DND-41 (cell line): ENCODE measurements at regions not wholly inside any gene's neighbourhood (a gene's known extent, or its start where the extent isn't known, plus 50 kb on each side); places are given as distances from the start of the nearest gene placed in this dataset.

Experiments
- ATAC-seq: fragments of 200-7000 bp; cut with Tn5 transposase; 3 replicates; pipeline ENCODE4 v1.9.1; 2021; ENCODE audit warnings: low read depth; ENCODE audit not compliant: insufficient read depth
- DNase-seq: peaks from one replicate; pipeline ENCODE4 v3.0.0-alpha.2; 2020
- H2AFZ ChIP-seq: 2 replicates; pipeline ENCODE4 v1.6.0; 2012; ENCODE audit warnings: low read depth, low read length
- H3K27ac ChIP-seq: 2 replicates; pipeline ENCODE4 v1.5.1; 2012; ENCODE audit warnings: low read length, inconsistent platforms
- H3K27me3 ChIP-seq: fragments of 200-600 bp; sonication (generic); 2 replicates; pipeline ENCODE4 v1.6.0; 2012; ENCODE audit warnings: low read length, mild to moderate bottlenecking, inconsistent platforms; ENCODE audit not compliant: insufficient read depth, poor library complexity
- H3K36me3 ChIP-seq: 2 replicates; pipeline ENCODE4 v1.5.1; 2012; ENCODE audit warnings: low read length, inconsistent platforms; ENCODE audit not compliant: insufficient read depth
- H3K4me1 ChIP-seq: 2 replicates; pipeline ENCODE4 v1.5.1; 2012; ENCODE audit warnings: mild to moderate bottlenecking, low read length; ENCODE audit not compliant: insufficient read depth
- H3K4me2 ChIP-seq: 2 replicates; pipeline ENCODE4 v1.6.0; 2012; ENCODE audit warnings: mild to moderate bottlenecking, moderate library complexity, low read length, inconsistent platforms; ENCODE audit not compliant: insufficient read depth
- H3K4me3 ChIP-seq, 2 experiments: fragments of 200-600 bp in 1 of 2; shearing (Covaris generic) in 1 of 2; 2 replicates each; pipeline ENCODE4 v1.5.1; 2012 to 2016; ENCODE audit warnings: inconsistent platforms in 2 of 2, low read length in 2 of 2, mild to moderate bottlenecking in 2 of 2, low read depth in 1 of 2, moderate library complexity in 1 of 2
- H3K79me2 ChIP-seq: 2 replicates; pipeline ENCODE4 v1.6.0; 2012; ENCODE audit warnings: low read length, inconsistent platforms; ENCODE audit not compliant: insufficient read depth
- H3K9ac ChIP-seq: 2 replicates; pipeline ENCODE4 v1.6.0; 2012; ENCODE audit warnings: low read depth, mild to moderate bottlenecking, inconsistent platforms, low read length, moderate library complexity
- H3K9me3 ChIP-seq: 2 replicates; pipeline ENCODE4 v1.5.1; 2012; ENCODE audit warnings: low read length, moderate library complexity, mild to moderate bottlenecking, inconsistent platforms; ENCODE audit not compliant: insufficient read depth, severe bottlenecking
- H4K20me1 ChIP-seq: 2 replicates; pipeline ENCODE4 v1.6.0; 2012; ENCODE audit warnings: low read length; ENCODE audit not compliant: insufficient read depth
- CTCF ChIP-seq: IDR thresholded peaks from 2 replicates; pipeline ENCODE4 v1.5.1; 2012; ENCODE audit warnings: borderline replicate concordance, low read length, moderate library complexity, mild to moderate bottlenecking; ENCODE audit not compliant: poor library complexity, severe bottlenecking; ENCODE audit errors: extremely low read depth
- EZH2 ChIP-seq: IDR thresholded peaks from 3 replicates; pipeline ENCODE4 v1.6.1; 2012; ENCODE audit warnings: borderline replicate concordance, low read depth, mild to moderate bottlenecking, moderate library complexity, low read length, inconsistent platforms; ENCODE audit not compliant: severe bottlenecking

GRCh38 chr2:8271461-8271860 is 410.4 kb upstream of the ID2 start:
- H3K27me3 ChIP-seq: no peaks in the 10 kb centered on the region
- TF ChIP-seq EZH2 (no peak), CTCF (no peak)

DNA sequence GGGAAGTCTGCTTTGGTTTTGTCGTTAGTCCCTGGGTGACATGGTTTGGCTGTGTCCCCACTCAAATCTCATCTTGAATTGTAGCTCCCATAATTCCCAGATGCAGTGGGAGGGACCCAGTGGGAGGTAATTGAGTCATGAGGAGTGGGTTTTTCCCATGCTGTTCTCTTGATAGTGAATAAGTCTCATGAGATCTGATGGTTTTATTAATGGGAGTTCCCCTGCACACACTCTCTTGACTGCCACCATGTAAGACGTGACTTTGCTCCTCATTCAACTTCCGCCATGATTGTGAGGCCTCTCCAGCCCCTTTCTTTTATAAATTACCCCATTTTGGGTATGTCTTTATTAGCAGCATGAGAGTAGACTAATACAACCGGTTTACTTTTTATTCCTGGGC is 405.8 kb upstream of the ID2 start:
- Histone ChIP-seq H3K79me2 (no peaks in the 10 kb centered on the region), H3K9me3 (no peaks in the 10 kb centered on the region), H4K20me1 (no peaks in the 10 kb centered on the region), H3K4me3 (no peak overlapping the region), H3K4me2 (no peak overlapping the region), H3K27ac (no peak overlapping the region), H3K9ac (no peak overlapping the region), H2AFZ (no peak overlapping the region), H3K27me3 (no peaks in the 10 kb centered on the region), H3K36me3 (no peaks in the 10 kb centered on the region), H3K4me1 (0 out of 2 replicates have a peak, but pooled peaks cover 4% of the 10 kb centered on the region)
- no peak for TF ChIP-seq EZH2
- no peak for TF ChIP-seq CTCF
- DNase-seq (no peak), ATAC-seq (no peak)

More at GRCh38 chr2:8271461-8271860, 410.4 kb upstream of the ID2 start:
- Histone ChIP-seq H4K20me1 (no peaks in the 10 kb centered on the region), H3K4me2 (no peak overlapping the region), H3K79me2 (no peaks in the 10 kb centered on the region), H2AFZ (no peak overlapping the region), H3K27ac (no peak overlapping the region), H3K4me3 (no peak overlapping the region), H3K9me3 (no peaks in the 10 kb centered on the region), H3K9ac (no peak overlapping the region), H3K36me3 (no peaks in the 10 kb centered on the region), H3K4me1 (peaks cover 15% of the 10 kb centered on the region)
- ATAC-seq (no peak), DNase-seq (no peak)

DNA sequence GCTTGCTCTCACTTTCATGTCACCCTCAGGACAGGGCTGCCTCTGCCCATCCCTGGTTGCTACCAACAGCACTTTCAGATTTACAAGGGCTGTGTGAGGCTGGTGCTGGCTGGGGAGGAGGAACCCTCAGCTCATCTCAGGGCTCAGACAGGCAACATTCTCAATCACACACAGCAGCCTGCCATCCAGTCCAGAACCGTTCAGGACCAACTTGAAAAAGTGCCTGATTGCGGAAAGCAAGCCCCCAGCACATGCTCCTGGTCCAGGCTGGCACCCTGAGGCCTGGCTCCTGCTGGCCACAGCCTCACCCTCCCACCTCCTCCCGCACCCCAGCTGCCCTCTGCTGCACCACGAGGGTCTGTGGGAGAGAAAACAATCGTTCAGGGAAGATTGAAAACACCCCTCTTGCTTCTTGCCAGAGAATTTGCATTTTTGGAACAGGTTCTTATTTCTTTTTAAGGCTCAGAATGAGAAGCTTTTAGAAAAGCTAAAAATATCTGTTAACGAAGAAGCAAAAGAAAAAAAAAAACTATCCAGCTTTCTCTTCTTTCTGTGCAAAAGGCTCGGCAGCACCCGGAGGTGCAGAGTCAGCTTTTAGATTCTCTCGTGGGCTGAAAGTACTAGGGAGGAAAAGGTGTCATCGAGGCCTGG is 403.8 kb upstream of the ID2 start:
- ATAC-seq (no peak), DNase-seq (no peak)
- H3K4me2 ChIP-seq: no peak overlapping the region
- no peaks in the 10 kb centered on the region for H3K27me3 ChIP-seq
- no peaks in the 10 kb centered on the region for H4K20me1 ChIP-seq
- TF ChIP-seq CTCF: no peak
- no peak for TF ChIP-seq EZH2
- H3K79me2 ChIP-seq: no peaks in the 10 kb centered on the region
- no peak overlapping the region for H3K4me3 ChIP-seq
- no peaks in the 10 kb centered on the region for H3K9me3 ChIP-seq
- H3K27ac ChIP-seq: no peak overlapping the region
- H3K36me3 ChIP-seq: no peaks in the 10 kb centered on the region
- H3K9ac ChIP-seq: no peak overlapping the region
- H2AFZ ChIP-seq: no peak overlapping the region
- H3K4me1 ChIP-seq: peaks cover 10% of the 10 kb centered on the region
